Esophagus muscularis mucosa (tissue), 3 donors: ENCODE measurements at regions not wholly inside any gene's neighbourhood (a gene's known extent, or its start where the extent isn't known, plus 50 kb on each side); places are given as distances from the start of the nearest gene placed in this dataset.

Source experiments
- POLR2A ChIP-seq: fragments of 450-650 bp; IDR thresholded peaks from one replicate; pipeline ENCODE4 v1.6.1; 2017; ENCODE audit warnings: antibody characterized with exemption, moderate library complexity, mild to moderate bottlenecking, low read depth
- POLR2AphosphoS5 ChIP-seq, 2 donors: sonication (generic); formaldehyde crosslinking; IDR thresholded peaks; one replicate each; pipeline ENCODE4 v1.6.1; 2017; ENCODE audit warnings: antibody characterized with exemption in 2 of 2
- TF ChIP-seq, protein P1 (sequence below), 3 experiments: fragments of 200-600 bp in 2 of 3; fragments of 450-650 bp in 1 of 3; sonication (generic) in 2 of 3; IDR thresholded peaks; one replicate each; pipeline ENCODE4 v1.5.1; 2017 to 2019; ENCODE audit warnings: antibody characterized with exemption in 3 of 3, mild to moderate bottlenecking in 2 of 3, moderate library complexity in 1 of 3

DNA sequence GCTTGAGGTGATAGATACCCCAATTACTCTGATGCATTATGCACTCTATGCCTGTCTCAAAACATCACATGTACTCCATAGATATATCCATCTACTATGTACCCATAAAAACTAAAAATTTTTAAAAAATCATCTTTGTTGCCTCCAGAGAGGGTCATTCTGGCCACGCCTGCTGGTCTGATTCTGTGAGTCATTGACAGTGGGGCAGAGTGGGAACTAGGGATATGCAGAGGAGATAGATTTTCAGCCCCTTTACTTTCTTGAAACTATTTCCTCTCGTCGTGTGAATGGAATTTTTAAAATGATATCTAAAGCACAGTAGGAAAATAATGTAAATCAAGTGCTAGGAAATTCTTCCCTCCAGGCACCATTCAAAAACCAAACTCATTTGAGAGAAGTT, 715.0 kb upstream of the NRP1 start:
- TF ChIP-seq, protein P1, sequence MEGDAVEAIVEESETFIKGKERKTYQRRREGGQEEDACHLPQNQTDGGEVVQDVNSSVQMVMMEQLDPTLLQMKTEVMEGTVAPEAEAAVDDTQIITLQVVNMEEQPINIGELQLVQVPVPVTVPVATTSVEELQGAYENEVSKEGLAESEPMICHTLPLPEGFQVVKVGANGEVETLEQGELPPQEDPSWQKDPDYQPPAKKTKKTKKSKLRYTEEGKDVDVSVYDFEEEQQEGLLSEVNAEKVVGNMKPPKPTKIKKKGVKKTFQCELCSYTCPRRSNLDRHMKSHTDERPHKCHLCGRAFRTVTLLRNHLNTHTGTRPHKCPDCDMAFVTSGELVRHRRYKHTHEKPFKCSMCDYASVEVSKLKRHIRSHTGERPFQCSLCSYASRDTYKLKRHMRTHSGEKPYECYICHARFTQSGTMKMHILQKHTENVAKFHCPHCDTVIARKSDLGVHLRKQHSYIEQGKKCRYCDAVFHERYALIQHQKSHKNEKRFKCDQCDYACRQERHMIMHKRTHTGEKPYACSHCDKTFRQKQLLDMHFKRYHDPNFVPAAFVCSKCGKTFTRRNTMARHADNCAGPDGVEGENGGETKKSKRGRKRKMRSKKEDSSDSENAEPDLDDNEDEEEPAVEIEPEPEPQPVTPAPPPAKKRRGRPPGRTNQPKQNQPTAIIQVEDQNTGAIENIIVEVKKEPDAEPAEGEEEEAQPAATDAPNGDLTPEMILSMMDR (IDR thresholded peaks at IDR 0.05) = no peak
- TF ChIP-seq POLR2A = no peak
- no peak for TF ChIP-seq POLR2AphosphoS5 (IDR thresholded peaks at IDR 0.05)
